ENCODE measurements at regions not wholly inside any gene's neighbourhood (a gene's known extent, or its start where the extent isn't known, plus 50 kb on each side); places are given as distances from the start of the nearest gene placed in this dataset.

DNA sequence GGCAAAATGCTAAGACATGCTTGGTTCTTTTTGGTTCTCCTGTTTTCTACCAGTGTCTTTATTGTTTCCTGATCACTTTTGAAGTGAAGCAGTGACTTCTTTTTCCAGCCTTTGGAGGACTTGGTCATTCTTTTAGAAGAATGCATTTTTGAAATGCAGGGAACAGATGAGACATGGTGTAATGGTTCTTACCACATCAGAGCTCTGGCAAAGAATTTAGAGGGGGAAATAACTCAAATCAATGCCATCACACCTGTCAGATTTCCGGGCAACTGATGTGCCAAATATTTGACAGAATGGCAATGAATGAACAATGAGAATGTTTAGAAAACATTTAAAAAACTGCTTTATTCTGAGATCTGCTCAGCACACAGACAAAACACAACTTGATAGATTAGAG is 519.6 kb downstream of the IQCM start:
- TF ChIP-seq, protein P1, sequence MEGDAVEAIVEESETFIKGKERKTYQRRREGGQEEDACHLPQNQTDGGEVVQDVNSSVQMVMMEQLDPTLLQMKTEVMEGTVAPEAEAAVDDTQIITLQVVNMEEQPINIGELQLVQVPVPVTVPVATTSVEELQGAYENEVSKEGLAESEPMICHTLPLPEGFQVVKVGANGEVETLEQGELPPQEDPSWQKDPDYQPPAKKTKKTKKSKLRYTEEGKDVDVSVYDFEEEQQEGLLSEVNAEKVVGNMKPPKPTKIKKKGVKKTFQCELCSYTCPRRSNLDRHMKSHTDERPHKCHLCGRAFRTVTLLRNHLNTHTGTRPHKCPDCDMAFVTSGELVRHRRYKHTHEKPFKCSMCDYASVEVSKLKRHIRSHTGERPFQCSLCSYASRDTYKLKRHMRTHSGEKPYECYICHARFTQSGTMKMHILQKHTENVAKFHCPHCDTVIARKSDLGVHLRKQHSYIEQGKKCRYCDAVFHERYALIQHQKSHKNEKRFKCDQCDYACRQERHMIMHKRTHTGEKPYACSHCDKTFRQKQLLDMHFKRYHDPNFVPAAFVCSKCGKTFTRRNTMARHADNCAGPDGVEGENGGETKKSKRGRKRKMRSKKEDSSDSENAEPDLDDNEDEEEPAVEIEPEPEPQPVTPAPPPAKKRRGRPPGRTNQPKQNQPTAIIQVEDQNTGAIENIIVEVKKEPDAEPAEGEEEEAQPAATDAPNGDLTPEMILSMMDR (optimal IDR thresholded peaks at IDR 0.05 in 1 of 3, IDR thresholded peaks at IDR 0.05 in 1 of 3, conservative IDR thresholded peaks at IDR 0.05 in 1 of 3; ENCODE audit: extremely low read depth in 1 of 3, insufficient read depth in 2 of 3, low read length in 3 of 3) = no peak
- no peak for TF ChIP-seq EZH2 (IDR thresholded peaks at IDR 0.05; ENCODE audit: low read length)
